Spleen (tissue), 11 donors: ENCODE measurements at regions not wholly inside any gene's neighbourhood (a gene's known extent, or its start where the extent isn't known, plus 50 kb on each side); places are given as distances from the start of the nearest gene placed in this dataset.

ENCODE experiments used
- DNase-seq: peaks from one replicate; pipeline ENCODE4 v3.0.0-alpha.2; 2020
- H3K27ac ChIP-seq, 8 donors: fragments of 200-600 bp; sonication (generic) in 7 of 8; 1 replicate in 4 of 8; 2 replicates in 4 of 8; pipeline versions ENCODE4 v1.5.0 to v1.8.0; 2016 to 2021; ENCODE audit warnings: inconsistent platforms in 4 of 8, mild to moderate bottlenecking in 4 of 8, moderate library complexity in 1 of 8
- H3K27me3 ChIP-seq, 7 donors: fragments of 200-600 bp; sonication (generic) in 6 of 7; replicated peaks in 1 of 7; 1 replicate in 4 of 7; 2 replicates in 3 of 7; pipeline versions ENCODE4 v1.5.0 to v1.8.0; 2016 to 2021; ENCODE audit warnings: inconsistent platforms in 3 of 7, mild to moderate bottlenecking in 1 of 7
- H3K36me3 ChIP-seq, 6 donors: fragments of 200-600 bp; sonication (generic) in 5 of 6; 1 replicate in 4 of 6; 2 replicates in 2 of 6; pipeline versions ENCODE4 v1.5.0 to v1.8.0; 2016 to 2021; ENCODE audit warnings: inconsistent platforms in 2 of 6
- H3K4me1 ChIP-seq, 6 donors: fragments of 200-600 bp; sonication (generic) in 5 of 6; 1 replicate in 3 of 6; 2 replicates in 3 of 6; pipeline versions ENCODE4 v1.5.0 to v1.8.0; 2016 to 2021; ENCODE audit warnings: inconsistent platforms in 3 of 6
- H3K4me3 ChIP-seq, 8 donors: fragments of 200-600 bp; sonication (generic) in 7 of 8; 1 replicate in 4 of 8; 2 replicates in 4 of 8; pipeline versions ENCODE4 v1.5.0 to v1.8.0; 2016 to 2021; ENCODE audit warnings: inconsistent platforms in 4 of 8, mild to moderate bottlenecking in 4 of 8, moderate library complexity in 2 of 8
- H3K9me3 ChIP-seq, 8 donors: fragments of 200-600 bp; sonication (generic) in 7 of 8; 1 replicate in 4 of 8; 2 replicates in 4 of 8; pipeline versions ENCODE4 v1.5.0 to v1.8.0; 2016 to 2021; ENCODE audit warnings: inconsistent platforms in 4 of 8
- POLR2A ChIP-seq, 3 donors: fragments of 450-650 bp; IDR thresholded peaks; one replicate each; pipeline ENCODE4 v1.5.1; 2017; ENCODE audit warnings: antibody characterized with exemption in 3 of 3, mild to moderate bottlenecking in 1 of 3
- POLR2AphosphoS5 ChIP-seq, 3 donors: sonication (generic); formaldehyde crosslinking; IDR thresholded peaks; one replicate each; pipeline ENCODE4 v1.5.1; 2017; ENCODE audit warnings: antibody characterized with exemption in 3 of 3
- WGBS, 5 donors: extraction: QIAGEN DNeasy Blood & Tissue Kit in 3 of 5; methylation state at CpG; one replicate each; pipeline versions ENCODE4 v1.1.5 to v1.1.7; 2013 to 2018; 5-methylcytosine and 5-hydroxymethylcytosine counted together
- intact Hi-C: fragments of 100-400 bp; cut with DNase I; formaldehyde crosslinking; loops from one replicate; pipeline ENCODE4 v1.15.0; 2023; ENCODE audit warnings: low total_unique reads
- TF ChIP-seq, protein P1 (sequence below), 11 experiments: fragments of 200-600 bp in 7 of 11; fragments of 450-650 bp in 4 of 11; sonication (generic) in 4 of 11; IDR thresholded peaks in 8 of 11; conservative IDR thresholded peaks in 3 of 11; 1 replicate in 7 of 11; 2 replicates in 4 of 11; pipeline versions ENCODE4 v1.4.0 to v1.8.0; 2016 to 2021; ENCODE audit warnings: antibody characterized with exemption in 11 of 11, inconsistent platforms in 4 of 11, mild to moderate bottlenecking in 1 of 11
- donor health status: healthy with polysubstance abuse.
- donor health status: DM: no; HTN: no; CAD: no; lungs with moderate emphysema.
- donor health status: DM: no; HTN: no; CAD: no.
- donor health status: Bipolar disorder and iron deficiency.
- donor health status: healthy.
- donor health status: DM: no; HTN: no; CAD: no.
- donor health status: DM: yes; HTN: yes; CAD: no.

GRCh38 chr4:23958749-23959148 lies 68.9 kb upstream of the PPARGC1A start:
- DNase-seq: no peak
- intact Hi-C loops: no loop called here
- Histone ChIP-seq H3K4me3 (no peak overlapping the region), H3K9me3 (no peaks in the 10 kb centered on the region), H3K4me1 (no peaks in the 10 kb centered on the region), H3K27ac (no peak overlapping the region), H3K36me3 (no peaks in the 10 kb centered on the region), H3K27me3 (no peaks in the 10 kb centered on the region)
- no peak for TF ChIP-seq POLR2A (IDR thresholded peaks at IDR 0.05)
- TF ChIP-seq, protein P1, sequence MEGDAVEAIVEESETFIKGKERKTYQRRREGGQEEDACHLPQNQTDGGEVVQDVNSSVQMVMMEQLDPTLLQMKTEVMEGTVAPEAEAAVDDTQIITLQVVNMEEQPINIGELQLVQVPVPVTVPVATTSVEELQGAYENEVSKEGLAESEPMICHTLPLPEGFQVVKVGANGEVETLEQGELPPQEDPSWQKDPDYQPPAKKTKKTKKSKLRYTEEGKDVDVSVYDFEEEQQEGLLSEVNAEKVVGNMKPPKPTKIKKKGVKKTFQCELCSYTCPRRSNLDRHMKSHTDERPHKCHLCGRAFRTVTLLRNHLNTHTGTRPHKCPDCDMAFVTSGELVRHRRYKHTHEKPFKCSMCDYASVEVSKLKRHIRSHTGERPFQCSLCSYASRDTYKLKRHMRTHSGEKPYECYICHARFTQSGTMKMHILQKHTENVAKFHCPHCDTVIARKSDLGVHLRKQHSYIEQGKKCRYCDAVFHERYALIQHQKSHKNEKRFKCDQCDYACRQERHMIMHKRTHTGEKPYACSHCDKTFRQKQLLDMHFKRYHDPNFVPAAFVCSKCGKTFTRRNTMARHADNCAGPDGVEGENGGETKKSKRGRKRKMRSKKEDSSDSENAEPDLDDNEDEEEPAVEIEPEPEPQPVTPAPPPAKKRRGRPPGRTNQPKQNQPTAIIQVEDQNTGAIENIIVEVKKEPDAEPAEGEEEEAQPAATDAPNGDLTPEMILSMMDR (IDR thresholded peaks at IDR 0.05 in 8 of 11, conservative IDR thresholded peaks at IDR 0.05 in 3 of 11): no peak
- no peak for TF ChIP-seq POLR2AphosphoS5 (IDR thresholded peaks at IDR 0.05)
- 80 to 90% (median 86%) methylated on average over 2 of the region's 2 CpGs for WGBS, 5 donors

- no peaks in the 10 kb centered on the region for H3K36me3 ChIP-seq
- no peak for DNase-seq
- no peaks in the 10 kb centered on the region for H3K4me1 ChIP-seq
- no peaks in the 10 kb centered on the region for H3K9me3 ChIP-seq
- no peak overlapping the region for H3K4me3 ChIP-seq
- H3K27me3 ChIP-seq: no peaks in the 10 kb centered on the region
- TF ChIP-seq POLR2A (IDR thresholded peaks at IDR 0.05) (no peak), POLR2AphosphoS5 (IDR thresholded peaks at IDR 0.05) (no peak)
- TF ChIP-seq, protein P1 (IDR thresholded peaks at IDR 0.05 in 8 of 11, conservative IDR thresholded peaks at IDR 0.05 in 3 of 11): no peak
- no peak overlapping the region for H3K27ac ChIP-seq
- WGBS, 5 donors: 64 to 84% (median 69%) methylated on average over 1 of the region's 1 CpG
- intact Hi-C loops: no loop called here
These were observed 67.6 kb upstream of the PPARGC1A start for GRCh38 chr4:23957465-23957864.

DNA sequence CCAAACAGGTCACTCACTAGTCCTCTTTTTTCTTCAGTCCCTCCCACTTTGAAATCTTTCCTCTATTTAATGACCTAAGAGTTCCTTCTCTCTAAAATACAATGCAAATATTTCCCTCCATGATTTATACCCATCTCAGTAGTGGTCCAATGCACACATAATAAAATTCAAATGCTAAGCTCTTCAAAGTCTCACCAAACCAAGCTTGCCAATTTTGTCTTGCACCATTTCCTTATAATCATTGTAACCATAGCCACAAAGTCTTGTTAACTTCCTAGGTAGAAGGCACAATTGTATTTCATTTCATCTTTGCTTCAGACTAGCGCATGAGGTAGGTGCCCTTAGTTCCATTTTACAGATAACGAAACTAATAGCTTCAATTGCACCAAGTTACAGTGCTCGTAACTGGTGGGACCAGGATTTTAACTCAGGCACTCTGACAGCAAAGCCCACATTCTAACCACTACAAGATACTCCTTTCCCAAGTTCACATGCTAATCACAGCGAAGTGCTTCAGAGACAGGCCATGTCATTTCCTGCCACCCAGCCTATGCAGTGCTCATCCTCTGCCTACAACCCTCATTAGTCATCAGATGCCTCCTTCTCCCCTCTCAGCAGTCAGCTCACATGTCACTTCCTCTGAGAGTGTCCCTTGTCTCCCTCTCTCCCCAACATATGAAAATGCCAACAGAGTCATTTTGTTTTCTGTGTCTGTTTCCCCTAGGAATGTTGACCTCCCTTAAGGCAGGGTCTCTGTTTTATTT lies 66.9 kb upstream of the PPARGC1A start:
- no peak for TF ChIP-seq POLR2A (IDR thresholded peaks at IDR 0.05)
- TF ChIP-seq, protein P1 (IDR thresholded peaks at IDR 0.05 in 8 of 11, conservative IDR thresholded peaks at IDR 0.05 in 3 of 11): no peak
- intact Hi-C loops: no loop called here
- no peaks in the 10 kb centered on the region for H3K4me1 ChIP-seq
- no peaks in the 10 kb centered on the region for H3K9me3 ChIP-seq
- no peaks in the 10 kb centered on the region for H3K27me3 ChIP-seq
- 82 to 89% (median 84%) methylated on average over 4 of the region's 4 CpGs for WGBS, 5 donors
- H3K36me3 ChIP-seq: no peaks in the 10 kb centered on the region
- H3K27ac ChIP-seq: no peak overlapping the region
- H3K4me3 ChIP-seq: no peak overlapping the region
- DNase-seq: no peak

GRCh38 chr4:23952258-23952657 lies 62.4 kb upstream of the PPARGC1A start:
- Histone ChIP-seq H3K4me1 (no peaks in the 10 kb centered on the region), H3K36me3 (no peaks in the 10 kb centered on the region), H3K27ac (no peak overlapping the region), H3K9me3 (no peaks in the 10 kb centered on the region), H3K27me3 (no peaks in the 10 kb centered on the region), H3K4me3 (no peak overlapping the region)
- WGBS, 5 donors: 53 to 62% (median 54%) methylated on average over 2 of the region's 2 CpGs
- no peak for DNase-seq
- no peak for TF ChIP-seq POLR2AphosphoS5 (IDR thresholded peaks at IDR 0.05)
- no peak for TF ChIP-seq POLR2A (IDR thresholded peaks at IDR 0.05)
- TF ChIP-seq, protein P1 (IDR thresholded peaks at IDR 0.05 in 8 of 11, conservative IDR thresholded peaks at IDR 0.05 in 3 of 11): no peak
- intact Hi-C loops: no loop called here
